DND-41 (cell line): ENCODE measurements at regions not wholly inside any gene's neighbourhood (a gene's known extent, or its start where the extent isn't known, plus 50 kb on each side); places are given as distances from the start of the nearest gene placed in this dataset.

ENCODE experiments used
- EZH2 ChIP-seq: IDR thresholded peaks from 3 replicates; pipeline ENCODE4 v1.6.1; 2012; ENCODE audit warnings: borderline replicate concordance, low read depth, mild to moderate bottlenecking, moderate library complexity, low read length, inconsistent platforms; ENCODE audit not compliant: severe bottlenecking
- TF ChIP-seq, protein P1 (sequence below): IDR thresholded peaks from 2 replicates; pipeline ENCODE4 v1.5.1; 2012; ENCODE audit warnings: borderline replicate concordance, low read length, moderate library complexity, mild to moderate bottlenecking; ENCODE audit not compliant: poor library complexity, severe bottlenecking; ENCODE audit errors: extremely low read depth

GRCh38 chr20:51142448-51142847 lies 119.5 kb upstream of the KCNG1 start:
- TF ChIP-seq, protein P1, sequence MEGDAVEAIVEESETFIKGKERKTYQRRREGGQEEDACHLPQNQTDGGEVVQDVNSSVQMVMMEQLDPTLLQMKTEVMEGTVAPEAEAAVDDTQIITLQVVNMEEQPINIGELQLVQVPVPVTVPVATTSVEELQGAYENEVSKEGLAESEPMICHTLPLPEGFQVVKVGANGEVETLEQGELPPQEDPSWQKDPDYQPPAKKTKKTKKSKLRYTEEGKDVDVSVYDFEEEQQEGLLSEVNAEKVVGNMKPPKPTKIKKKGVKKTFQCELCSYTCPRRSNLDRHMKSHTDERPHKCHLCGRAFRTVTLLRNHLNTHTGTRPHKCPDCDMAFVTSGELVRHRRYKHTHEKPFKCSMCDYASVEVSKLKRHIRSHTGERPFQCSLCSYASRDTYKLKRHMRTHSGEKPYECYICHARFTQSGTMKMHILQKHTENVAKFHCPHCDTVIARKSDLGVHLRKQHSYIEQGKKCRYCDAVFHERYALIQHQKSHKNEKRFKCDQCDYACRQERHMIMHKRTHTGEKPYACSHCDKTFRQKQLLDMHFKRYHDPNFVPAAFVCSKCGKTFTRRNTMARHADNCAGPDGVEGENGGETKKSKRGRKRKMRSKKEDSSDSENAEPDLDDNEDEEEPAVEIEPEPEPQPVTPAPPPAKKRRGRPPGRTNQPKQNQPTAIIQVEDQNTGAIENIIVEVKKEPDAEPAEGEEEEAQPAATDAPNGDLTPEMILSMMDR, result no peak
- TF ChIP-seq EZH2, result no peak
